Mucosa of gallbladder (tissue), 1 donor: ENCODE measurements at regions not wholly inside any gene's neighbourhood (a gene's known extent, or its start where the extent isn't known, plus 50 kb on each side); places are given as distances from the start of the nearest gene placed in this dataset.

Experiments used
- DNase-seq: peaks from one replicate; pipeline ENCODE4 v3.0.0-alpha.2; 2020; ENCODE audit warnings: low spot score
- donor health status: DM: no; HTN: no; CAD: no.

GRCh38 chr13:106382534-106382933, 152.9 kb downstream of the EFNB2 start:
- no peak for DNase-seq

- no peak for DNase-seq
Observed at GRCh38 chr13:106381091-106381490, 154.4 kb downstream of the EFNB2 start.

GRCh38 chr13:106377931-106378662, 157.4 kb downstream of the EFNB2 start:
- no peak for DNase-seq

GRCh38 chr13:106377341-106377740, 158.1 kb downstream of the EFNB2 start:
- no peak for DNase-seq

GRCh38 chr13:106376401-106377112, 158.9 kb downstream of the EFNB2 start:
- no peak for DNase-seq

- DNase-seq: no peak
Observed at GRCh38 chr13:106375085-106375484, 160.4 kb downstream of the EFNB2 start.

- no peak for DNase-seq
Observed at GRCh38 chr13:106374631-106375030, 160.8 kb downstream of the EFNB2 start.

- DNase-seq: no peak
Observed at GRCh38 chr13:106373989-106374572, 161.4 kb downstream of the EFNB2 start.

GRCh38 chr13:106373304-106373988, 162.0 kb downstream of the EFNB2 start:
- DNase-seq: no peak

- DNase-seq: no peak
Observed at GRCh38 chr13:106372199-106373155, 163.0 kb downstream of the EFNB2 start.

GRCh38 chr13:106371024-106371423, 164.4 kb downstream of the EFNB2 start:
- no peak for DNase-seq

- no peak for DNase-seq
Observed at GRCh38 chr13:106369858-106370257, 165.6 kb downstream of the EFNB2 start.

GRCh38 chr13:106369091-106369490, 166.4 kb downstream of the EFNB2 start:
- no peak for DNase-seq

- DNase-seq: no peak
Observed at GRCh38 chr13:106367361-106367971, 168.0 kb downstream of the EFNB2 start.

GRCh38 chr13:106362707-106363106, 172.8 kb downstream of the EFNB2 start:
- DNase-seq: no peak

- DNase-seq: no peak
Observed at GRCh38 chr13:106361621-106362020, 173.8 kb downstream of the EFNB2 start.

- DNase-seq: no peak
Observed at GRCh38 chr13:106357198-106357597, 178.3 kb downstream of the EFNB2 start.

GRCh38 chr13:106355866-106356265, 179.6 kb downstream of the EFNB2 start:
- no peak for DNase-seq

GRCh38 chr13:106354961-106355360, 180.5 kb downstream of the EFNB2 start:
- DNase-seq: no peak

- no peak for DNase-seq
Observed at GRCh38 chr13:106352850-106353249, 182.6 kb downstream of the EFNB2 start.

GRCh38 chr13:106351251-106351650, 184.2 kb downstream of the EFNB2 start:
- DNase-seq: no peak
